SW 1271 (cell line): ENCODE measurements at regions not wholly inside any gene's neighbourhood (a gene's known extent, or its start where the extent isn't known, plus 50 kb on each side); places are given as distances from the start of the nearest gene placed in this dataset.

Experiments
- DNase-seq, 2 experiments: peaks; one replicate each; lab custom pipeline; 2025; lab: John Stamatoyannopoulos, UW

GRCh38 chr2:212708355-212708754 is 169.8 kb upstream of the ERBB4 start:
- DNase-seq = no peak

DNA sequence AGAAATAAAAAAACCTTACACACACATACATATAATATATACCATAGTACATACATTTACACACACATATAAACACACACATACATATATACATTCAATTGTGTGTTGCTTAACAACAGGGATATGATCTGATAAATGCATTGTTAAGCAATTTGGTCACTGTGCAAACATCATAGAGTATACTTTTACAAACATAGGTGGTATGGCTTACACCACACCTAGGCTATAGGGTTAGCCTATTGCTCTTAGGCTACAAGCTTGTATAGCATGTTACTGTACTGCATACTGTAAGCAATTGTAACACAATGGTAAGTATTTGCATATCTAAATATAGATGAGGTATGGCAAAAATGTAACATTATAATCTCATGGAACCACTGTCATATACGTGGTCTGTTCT is 156.8 kb upstream of the ERBB4 start:
- no peak for DNase-seq

DNA sequence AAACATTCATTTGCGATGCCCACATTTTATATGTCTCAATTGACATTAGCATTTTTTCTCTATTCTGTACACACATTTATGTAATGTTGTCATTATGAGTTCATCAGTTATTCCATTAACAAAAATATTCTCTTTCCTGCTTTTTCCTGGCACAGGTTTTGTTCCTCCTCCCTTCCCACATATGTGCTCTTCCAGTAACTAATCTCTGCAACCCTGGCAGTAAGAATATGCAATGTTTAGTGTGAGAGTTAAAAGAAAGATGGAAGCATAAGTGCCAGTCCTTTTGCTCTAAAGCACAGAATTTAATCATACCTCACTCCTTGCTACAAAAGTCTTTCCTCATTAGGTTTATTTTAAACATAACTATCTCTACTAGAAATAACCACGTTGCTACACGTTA is 155.8 kb upstream of the ERBB4 start:
- DNase-seq = no peak

- DNase-seq = no peak
These were observed 153.9 kb upstream of the ERBB4 start for GRCh38 chr2:212692466-212692865.

DNA sequence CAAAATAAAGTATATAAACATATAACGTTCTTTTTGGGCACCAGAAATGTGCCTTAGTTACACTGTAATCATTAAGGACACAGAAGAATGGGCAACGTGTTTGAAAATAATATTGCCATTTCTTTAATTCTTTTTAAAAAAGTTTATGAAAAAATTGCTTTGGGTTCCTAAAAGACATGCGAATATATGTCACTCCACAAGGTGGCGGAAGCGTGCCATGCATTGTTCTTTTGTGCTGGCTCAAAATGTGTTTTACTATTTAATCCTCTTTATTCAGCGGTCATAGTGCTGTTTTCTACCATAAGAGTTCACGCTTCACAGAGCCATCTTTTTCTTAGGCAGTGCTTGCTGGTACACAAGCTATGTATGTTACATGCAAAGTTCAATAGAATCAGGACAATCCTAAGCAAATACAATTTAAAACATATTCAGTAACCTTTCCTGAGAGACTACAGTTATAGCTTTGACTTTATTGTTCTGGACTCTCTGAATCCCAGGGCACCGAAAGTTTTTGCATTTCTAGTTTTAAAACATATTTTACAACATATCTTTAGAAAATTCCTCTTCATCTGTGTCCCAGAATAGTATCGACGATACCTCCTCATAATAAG is 147.8 kb upstream of the ERBB4 start:
- DNase-seq = peak in 1 of 2 experiments; percentile 45

DNA sequence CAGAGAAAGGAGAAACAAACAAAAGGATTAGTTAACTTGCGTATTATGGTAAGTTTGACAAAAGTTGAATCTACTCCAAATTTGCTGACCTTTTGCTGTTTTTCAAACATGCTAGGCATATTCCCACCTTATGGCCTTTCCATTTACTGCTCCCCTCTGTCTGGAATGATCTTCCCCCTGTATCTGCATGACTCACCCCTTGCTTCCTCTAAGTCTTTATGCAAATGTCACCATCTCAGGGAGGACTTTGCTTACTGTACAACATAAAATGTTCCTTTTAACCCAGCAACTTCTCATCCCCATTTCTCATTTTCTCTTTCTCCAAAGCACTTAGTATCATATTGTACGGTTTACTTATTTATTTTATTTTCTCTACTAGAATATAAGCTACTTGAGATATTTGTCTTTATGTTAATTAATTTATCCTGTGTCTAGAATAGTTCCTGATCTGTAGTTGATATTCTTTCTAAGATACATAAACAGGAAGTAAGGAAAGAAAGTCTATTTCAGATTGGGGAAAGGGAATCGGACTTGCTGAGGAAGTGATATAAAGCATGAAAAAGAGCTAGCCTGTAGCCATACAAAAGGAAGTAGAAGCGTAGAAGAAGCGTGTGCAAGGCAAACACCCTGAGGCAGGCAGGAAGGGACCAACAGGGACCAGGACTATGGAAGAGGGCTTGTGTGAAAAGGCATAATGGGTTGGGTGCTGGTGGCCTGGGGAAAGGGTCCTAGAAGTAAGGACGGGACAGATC is 144.9 kb upstream of the ERBB4 start:
- no peak for DNase-seq

DNA sequence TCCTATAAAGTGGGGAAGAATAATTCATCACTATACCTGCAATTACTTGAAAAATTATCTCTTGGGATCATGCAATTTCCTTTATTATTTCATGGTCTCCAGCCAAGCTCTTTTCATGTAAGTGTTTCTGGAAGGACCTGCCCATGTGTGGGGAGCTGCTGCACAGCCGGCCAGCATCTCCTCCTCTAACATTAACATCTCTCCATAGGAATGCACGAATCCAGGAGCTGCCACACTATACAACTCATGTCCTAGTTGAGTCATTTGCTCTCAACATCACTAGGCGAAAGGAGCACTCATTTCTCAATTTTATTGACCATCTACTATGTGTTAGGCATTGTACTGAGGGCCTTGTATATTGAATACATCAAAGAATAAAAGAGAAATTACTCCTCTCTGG is 144.3 kb upstream of the ERBB4 start:
- no peak for DNase-seq

DNA sequence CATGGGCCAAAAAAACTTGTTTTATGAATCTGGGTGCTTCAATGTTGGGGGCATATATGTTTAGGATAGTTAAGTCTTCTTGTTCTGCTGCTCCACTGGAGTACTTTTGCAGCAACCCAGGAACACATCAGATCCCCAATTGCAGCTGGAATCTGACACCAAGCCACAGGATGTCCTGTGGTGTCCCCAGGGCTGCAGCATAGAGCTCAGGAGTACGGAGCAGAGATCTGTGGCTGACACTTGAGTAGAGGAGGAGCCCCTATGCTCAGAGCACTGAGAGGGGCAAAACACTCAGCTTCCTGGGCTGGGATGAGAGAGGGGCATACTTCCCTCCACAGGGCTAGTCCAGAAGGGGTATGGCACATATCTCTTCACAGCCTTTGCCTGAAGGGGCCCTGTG is 138.9 kb upstream of the ERBB4 start:
- no peak for DNase-seq

GRCh38 chr2:212672186-212672585 is 133.6 kb upstream of the ERBB4 start:
- DNase-seq = no peak

- no peak for DNase-seq
These were observed 131.2 kb upstream of the ERBB4 start for GRCh38 chr2:212669761-212670160.

GRCh38 chr2:212667751-212668316 is 129.2 kb upstream of the ERBB4 start:
- DNase-seq = no peak

GRCh38 chr2:212665948-212666347 is 127.3 kb upstream of the ERBB4 start:
- DNase-seq = no peak

DNA sequence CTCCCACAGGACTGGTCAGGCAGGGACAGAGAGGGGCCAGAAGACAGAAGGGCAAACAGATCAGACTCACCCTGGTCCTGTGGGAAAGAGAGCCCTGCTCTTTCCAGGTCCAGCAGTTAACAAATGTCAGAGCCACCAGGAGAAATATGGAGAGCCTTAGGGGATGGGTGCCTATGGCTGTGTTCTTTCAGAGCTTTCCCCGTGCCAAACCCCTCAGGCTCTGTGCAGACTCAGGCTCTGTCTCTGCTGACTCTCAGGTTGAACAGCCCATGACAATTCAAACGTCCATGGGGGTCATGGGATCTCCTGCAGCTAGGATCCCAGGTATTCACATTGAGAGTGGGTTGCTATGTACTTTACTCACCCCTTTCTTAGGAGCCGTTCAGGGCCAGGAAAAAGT is 120.8 kb upstream of the ERBB4 start:
- no peak for DNase-seq

DNA sequence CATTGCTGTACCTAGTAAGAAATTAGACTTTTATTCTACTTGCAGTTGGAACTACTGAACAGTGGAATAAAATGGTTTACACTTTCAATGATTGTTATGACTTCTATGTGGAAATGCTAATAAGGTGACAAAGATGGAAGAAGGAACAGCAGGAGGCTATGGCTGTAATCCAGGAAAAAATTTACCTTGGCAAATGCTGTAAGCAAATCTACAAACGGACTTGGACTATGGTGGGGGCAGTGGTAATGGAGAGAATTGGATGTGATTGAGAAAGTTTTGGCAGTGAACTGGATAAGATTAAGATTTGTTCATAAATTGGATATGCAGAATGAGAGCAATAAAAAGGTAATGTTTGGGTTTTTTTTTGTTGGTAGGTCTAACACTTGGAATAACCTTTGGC is 111.0 kb upstream of the ERBB4 start:
- DNase-seq = no peak

- no peak for DNase-seq
These were observed 108.2 kb upstream of the ERBB4 start for GRCh38 chr2:212646698-212647366.

GRCh38 chr2:212644195-212644837 is 105.7 kb upstream of the ERBB4 start:
- no peak for DNase-seq

GRCh38 chr2:212640428-212640827 is 101.8 kb upstream of the ERBB4 start:
- no peak for DNase-seq

- DNase-seq = no peak
These were observed 100.1 kb upstream of the ERBB4 start for GRCh38 chr2:212638694-212639093.

GRCh38 chr2:212628586-212628985 is 90.0 kb upstream of the ERBB4 start:
- no peak for DNase-seq

DNA sequence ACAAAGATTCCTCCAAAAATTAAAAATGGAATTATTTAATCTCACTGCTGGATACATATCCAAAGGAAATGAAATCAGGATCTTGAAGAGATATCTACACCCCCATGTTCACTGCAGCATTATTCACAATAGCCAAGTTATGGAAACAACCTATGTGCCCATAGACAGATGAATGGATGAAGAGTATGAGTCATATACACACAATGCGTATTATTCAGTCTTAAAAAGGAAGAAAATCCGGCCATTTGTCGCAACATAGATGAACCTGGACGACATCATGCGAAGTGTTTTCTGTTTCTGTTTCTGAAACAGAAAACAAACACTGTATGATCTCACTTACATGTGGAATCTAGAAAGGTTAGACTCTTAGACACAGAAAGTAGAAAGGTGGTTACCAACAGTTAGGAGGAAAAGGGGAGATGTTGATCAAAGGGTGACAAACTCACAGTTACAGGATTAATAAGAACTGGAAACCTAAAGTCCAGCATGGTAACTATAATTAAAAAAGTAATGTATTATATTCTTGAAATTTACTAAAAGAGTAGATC is 87.8 kb upstream of the ERBB4 start:
- DNase-seq = no peak

DNA sequence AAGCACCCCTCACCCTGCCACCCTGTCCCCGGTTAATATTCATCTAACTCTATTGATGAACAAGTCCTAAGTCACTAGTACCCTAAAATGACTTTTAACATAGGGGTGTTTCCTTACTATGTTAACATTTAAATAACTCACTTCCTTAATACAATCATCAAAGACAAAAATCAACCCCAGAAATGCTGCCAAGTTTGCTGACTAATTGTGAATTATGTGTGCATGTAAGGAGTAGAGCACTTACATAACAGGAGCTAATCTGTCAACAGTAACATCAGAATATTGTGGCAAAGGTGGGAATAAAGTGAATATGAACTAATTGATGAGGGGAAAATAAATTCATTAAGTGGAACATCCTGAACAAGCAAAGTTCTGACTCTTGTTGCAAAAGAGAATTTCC is 81.4 kb upstream of the ERBB4 start:
- no peak for DNase-seq

- no peak for DNase-seq
These were observed 80.0 kb upstream of the ERBB4 start for GRCh38 chr2:212618636-212619035.
